ENCODE measurements at regions not wholly inside any gene's neighbourhood (a gene's known extent, or its start where the extent isn't known, plus 50 kb on each side); places are given as distances from the start of the nearest gene placed in this dataset.

- ATAC-seq, result no peak
- no peak for TF ChIP-seq CSRNP3 (CRISPR knock-in tag; IDR thresholded peaks at IDR 0.05)
- no peak for TF ChIP-seq ZC3H10 (CRISPR knock-in tag; IDR thresholded peaks at IDR 0.05)
- no peak for TF ChIP-seq TCF4 (CRISPR knock-in tag; IDR thresholded peaks at IDR 0.05; ENCODE audit: borderline replicate concordance)
- TF ChIP-seq SNAI2 (CRISPR knock-in tag; IDR thresholded peaks at IDR 0.05), result no peak
- no peak for TF ChIP-seq TOX (CRISPR knock-in tag; IDR thresholded peaks at IDR 0.05; ENCODE audit: borderline replicate concordance)
- no peak for TF ChIP-seq ZFP30 (CRISPR knock-in tag; IDR thresholded peaks at IDR 0.05)
- TF ChIP-seq CSDC2 (CRISPR knock-in tag; IDR thresholded peaks at IDR 0.05), result no peak
- no peak for TF ChIP-seq CREB5 (CRISPR knock-in tag; IDR thresholded peaks at IDR 0.05; ENCODE audit: low read depth)
Observed at GRCh38 chrX:23524467-23524866, 142.8 kb upstream of the PRDX4 start.

- no peak for ATAC-seq
- TF ChIP-seq ZFP3 (CRISPR knock-in tag; IDR thresholded peaks at IDR 0.05) (no peak), TCF4 (CRISPR knock-in tag; IDR thresholded peaks at IDR 0.05; ENCODE audit: borderline replicate concordance) (no peak), POU6F1 (CRISPR knock-in tag; IDR thresholded peaks at IDR 0.05; ENCODE audit: borderline replicate concordance, low read depth) (no peak), ISL1 (CRISPR knock-in tag; IDR thresholded peaks at IDR 0.05) (no peak), ZNF8 (CRISPR knock-in tag; IDR thresholded peaks at IDR 0.05) (no peak), ZFP30 (CRISPR knock-in tag; IDR thresholded peaks at IDR 0.05) (no peak), ARNTL (CRISPR knock-in tag; IDR thresholded peaks at IDR 0.05; ENCODE audit: borderline replicate concordance, low read depth) (no peak), GLIS3 (CRISPR knock-in tag; IDR thresholded peaks at IDR 0.05) (no peak), ZC3H10 (CRISPR knock-in tag; IDR thresholded peaks at IDR 0.05) (no peak), TOX (CRISPR knock-in tag; IDR thresholded peaks at IDR 0.05; ENCODE audit: borderline replicate concordance) (no peak), ZNF70 (CRISPR knock-in tag; IDR thresholded peaks at IDR 0.05) (no peak)
Observed at GRCh38 chrX:23525531-23525930, 141.8 kb upstream of the PRDX4 start.

GRCh38 chrX:23540532-23540931, 126.8 kb upstream of the PRDX4 start:
- no peak for ATAC-seq
- no peak for TF ChIP-seq ZNF8 (CRISPR knock-in tag; IDR thresholded peaks at IDR 0.05)

DNA sequence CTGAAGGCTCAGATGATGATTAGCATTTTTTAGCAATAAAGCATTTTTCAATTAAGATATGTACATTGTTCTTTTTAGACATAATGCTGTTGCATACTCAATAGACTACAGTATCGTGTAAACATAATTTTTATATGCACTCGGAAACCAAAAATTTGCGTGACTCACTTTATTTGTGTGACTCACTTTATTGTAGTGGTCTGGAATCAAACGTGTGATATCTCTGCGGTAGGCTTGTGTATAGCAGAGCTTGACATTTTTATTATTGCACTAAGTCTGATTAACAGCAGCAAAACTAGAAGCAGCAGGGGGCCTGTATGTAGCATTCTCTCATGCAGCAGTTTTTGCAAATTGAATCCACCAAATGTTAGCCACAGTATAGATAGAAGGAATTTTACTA, 119.1 kb upstream of the PRDX4 start:
- TF ChIP-seq SNAI2 (CRISPR knock-in tag; IDR thresholded peaks at IDR 0.05) (no peak), OSR1 (CRISPR knock-in tag; IDR thresholded peaks at IDR 0.05) (no peak), GLIS3 (CRISPR knock-in tag; IDR thresholded peaks at IDR 0.05) (no peak), TSHZ2 (CRISPR knock-in tag; IDR thresholded peaks at IDR 0.05) (no peak), CREB5 (CRISPR knock-in tag; IDR thresholded peaks at IDR 0.05; ENCODE audit: low read depth) (no peak), ARNTL (CRISPR knock-in tag; IDR thresholded peaks at IDR 0.05; ENCODE audit: borderline replicate concordance, low read depth) (no peak), PPARA (CRISPR knock-in tag; IDR thresholded peaks at IDR 0.05; ENCODE audit: borderline replicate concordance) (no peak), ZNF565 (CRISPR knock-in tag; conservative IDR thresholded peaks at IDR 0.05; ENCODE audit: low read depth) (no peak), ESRRG (CRISPR knock-in tag; IDR thresholded peaks at IDR 0.05) (no peak), ZNF70 (CRISPR knock-in tag; IDR thresholded peaks at IDR 0.05) (no peak), ZFP3 (CRISPR knock-in tag; IDR thresholded peaks at IDR 0.05) (no peak), ZNF8 (CRISPR knock-in tag; IDR thresholded peaks at IDR 0.05) (no peak), RARB (CRISPR knock-in tag; IDR thresholded peaks at IDR 0.05) (no peak), CSDC2 (CRISPR knock-in tag; IDR thresholded peaks at IDR 0.05) (no peak), ISL1 (CRISPR knock-in tag; IDR thresholded peaks at IDR 0.05) (no peak), ZFP30 (CRISPR knock-in tag; IDR thresholded peaks at IDR 0.05) (no peak)
- TF ChIP-seq, protein P1, sequence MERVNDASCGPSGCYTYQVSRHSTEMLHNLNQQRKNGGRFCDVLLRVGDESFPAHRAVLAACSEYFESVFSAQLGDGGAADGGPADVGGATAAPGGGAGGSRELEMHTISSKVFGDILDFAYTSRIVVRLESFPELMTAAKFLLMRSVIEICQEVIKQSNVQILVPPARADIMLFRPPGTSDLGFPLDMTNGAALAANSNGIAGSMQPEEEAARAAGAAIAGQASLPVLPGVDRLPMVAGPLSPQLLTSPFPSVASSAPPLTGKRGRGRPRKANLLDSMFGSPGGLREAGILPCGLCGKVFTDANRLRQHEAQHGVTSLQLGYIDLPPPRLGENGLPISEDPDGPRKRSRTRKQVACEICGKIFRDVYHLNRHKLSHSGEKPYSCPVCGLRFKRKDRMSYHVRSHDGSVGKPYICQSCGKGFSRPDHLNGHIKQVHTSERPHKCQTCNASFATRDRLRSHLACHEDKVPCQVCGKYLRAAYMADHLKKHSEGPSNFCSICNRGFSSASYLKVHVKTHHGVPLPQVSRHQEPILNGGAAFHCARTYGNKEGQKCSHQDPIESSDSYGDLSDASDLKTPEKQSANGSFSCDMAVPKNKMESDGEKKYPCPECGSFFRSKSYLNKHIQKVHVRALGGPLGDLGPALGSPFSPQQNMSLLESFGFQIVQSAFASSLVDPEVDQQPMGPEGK (CRISPR knock-in tag; IDR thresholded peaks at IDR 0.05; ENCODE audit: borderline replicate concordance), result no peak
- no peak for ATAC-seq

Data from SK-N-SH treated with all-trans-retinoic acid at 6 μM for 48 hours (cell line).